GM19467 (cell line): ENCODE measurements at regions not wholly inside any gene's neighbourhood (a gene's known extent, or its start where the extent isn't known, plus 50 kb on each side); places are given as distances from the start of the nearest gene placed in this dataset.
"Not testable (repeated sequence)": the region's sequence is repeated elsewhere in the genome, so short reads cannot be mapped to it uniquely, and the experiment has no call there.

Source experiments
- ATAC-seq: cut with Tn5 transposase; IDR thresholded peaks from one replicate; pipeline ENCODE4 v1.9.1; 2021; ENCODE audit warnings: mild to moderate bottlenecking, moderate library complexity; ENCODE audit not compliant: unreplicated experiment

DNA sequence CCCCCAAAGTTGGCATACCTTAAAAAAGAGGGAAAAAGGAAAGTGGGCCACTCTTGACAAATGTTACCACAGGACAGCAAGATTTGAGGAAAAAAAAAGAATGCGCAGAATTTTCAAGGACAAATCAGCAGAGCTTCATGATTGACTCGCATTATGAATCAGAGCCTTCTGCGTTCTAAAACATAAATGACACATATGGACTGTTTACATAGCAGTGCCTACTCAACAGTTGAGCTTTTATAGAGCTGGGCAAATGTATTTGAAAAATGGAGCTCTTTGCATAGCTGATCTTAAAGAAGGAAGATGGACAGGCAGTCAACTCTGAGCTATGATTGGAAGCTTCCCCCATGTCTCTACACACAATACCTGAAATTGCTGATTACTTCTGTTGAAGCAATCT is 213.2 kb upstream of the NT5E start:
- no peak for ATAC-seq

DNA sequence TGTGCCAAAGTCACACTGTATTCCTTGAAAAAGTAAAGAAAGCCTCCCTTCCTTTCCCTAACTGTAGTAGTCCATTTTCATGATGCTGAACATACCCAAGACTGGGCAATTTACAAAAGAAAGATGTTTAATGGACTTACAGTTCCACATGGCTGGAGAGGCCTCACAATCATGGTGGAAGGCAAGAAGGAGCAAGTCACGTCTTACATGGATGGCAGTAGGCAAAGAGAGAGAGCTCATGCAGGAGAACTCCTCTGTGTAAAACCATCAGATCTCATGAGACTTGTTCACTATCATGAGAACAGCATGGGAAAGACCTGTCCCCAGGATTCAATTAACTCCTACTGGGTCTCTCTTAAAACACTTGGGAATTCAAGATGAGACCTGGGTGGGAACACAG is 222.5 kb upstream of the NT5E start:
- ATAC-seq, result not testable (repeated sequence)

DNA sequence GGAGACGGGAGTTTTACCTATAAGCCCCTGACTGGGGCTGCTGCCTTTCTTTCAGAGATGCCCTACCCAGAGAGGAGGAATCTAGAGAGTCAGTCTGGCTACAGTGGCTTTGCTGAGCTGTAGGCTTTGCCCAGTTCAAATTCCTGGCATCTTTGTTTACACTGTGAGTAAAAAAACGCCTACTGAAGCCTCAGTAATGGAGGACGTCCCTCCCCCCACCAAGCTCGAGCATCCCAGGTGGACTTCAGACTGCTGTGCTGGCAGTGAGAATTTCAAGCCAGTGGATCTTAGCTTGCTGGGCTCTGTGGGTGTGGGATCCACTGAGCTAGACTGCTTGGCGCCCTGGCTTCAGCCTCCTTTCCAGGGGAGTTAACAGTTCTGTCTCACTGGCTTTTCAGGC is 237.1 kb upstream of the NT5E start:
- not testable (repeated sequence) for ATAC-seq

DNA sequence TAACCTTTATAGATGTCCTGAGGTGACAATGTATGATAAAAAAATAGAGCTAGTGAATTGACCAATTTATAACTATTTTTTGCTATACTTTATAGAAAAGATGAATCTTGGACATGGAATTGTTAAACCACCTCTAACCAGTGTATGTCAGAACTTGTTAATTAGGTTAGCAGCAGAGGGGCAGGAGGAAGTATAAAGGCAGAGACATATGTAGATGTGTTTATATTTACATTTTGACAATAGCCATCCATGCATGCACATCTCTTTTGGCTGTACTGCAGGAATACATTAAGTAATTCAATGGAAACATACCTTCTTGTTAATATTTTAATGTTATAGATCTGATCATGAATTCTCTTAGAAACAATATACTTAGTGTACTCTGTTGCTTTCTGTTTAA is 254.6 kb upstream of the NT5E start:
- ATAC-seq, result no peak

- no peak for ATAC-seq
These were observed 256.5 kb upstream of the NT5E start for GRCh38 chr6:85193339-85193738.

- ATAC-seq, result no peak
These were observed 257.3 kb upstream of the NT5E start for GRCh38 chr6:85192596-85192995.

GRCh38 chr6:85192186-85192585 is 257.7 kb upstream of the NT5E start:
- ATAC-seq, result no peak

GRCh38 chr6:85191656-85192055 is 258.2 kb upstream of the NT5E start:
- no peak for ATAC-seq

GRCh38 chr6:85186546-85187175 is 263.2 kb upstream of the NT5E start:
- no peak for ATAC-seq

GRCh38 chr6:85185977-85186376 is 263.9 kb upstream of the NT5E start:
- no peak for ATAC-seq

DNA sequence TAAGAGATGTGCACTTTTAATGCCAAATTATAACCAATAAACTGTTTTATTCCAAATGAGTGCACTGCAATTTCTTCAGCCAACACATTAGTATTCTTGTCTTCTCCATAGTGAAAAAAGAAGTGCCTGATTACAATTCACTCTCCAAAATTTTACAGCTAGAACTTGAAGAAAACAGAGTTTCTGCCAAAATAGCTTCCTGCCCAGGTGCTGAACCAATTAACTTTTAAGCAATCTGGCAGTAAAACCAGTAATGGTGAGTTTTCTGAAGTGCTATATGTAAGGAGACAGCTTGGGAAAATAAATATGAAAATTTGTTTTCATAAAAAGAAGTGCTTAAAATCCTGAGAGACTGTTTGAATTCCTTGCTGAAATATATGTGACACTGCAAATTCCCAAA is 266.0 kb upstream of the NT5E start:
- no peak for ATAC-seq

DNA sequence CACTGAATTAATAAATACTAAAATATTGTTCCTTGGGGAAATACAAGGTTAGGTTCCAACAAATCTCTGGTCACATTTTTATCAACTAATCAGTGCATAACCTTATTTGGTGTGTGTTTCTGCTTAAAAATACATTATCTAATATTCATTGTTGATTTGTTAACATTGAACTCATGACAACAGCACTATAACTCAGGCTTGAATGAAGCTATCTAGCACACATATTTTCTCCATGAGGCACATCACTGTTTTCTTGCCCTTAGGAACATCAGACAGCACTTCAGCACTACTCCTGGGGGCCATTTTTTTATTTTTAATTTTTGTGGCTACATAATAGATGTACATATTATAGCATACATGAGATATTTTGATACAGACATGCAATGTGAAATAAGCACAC is 277.2 kb upstream of the NT5E start:
- ATAC-seq, result no peak

DNA sequence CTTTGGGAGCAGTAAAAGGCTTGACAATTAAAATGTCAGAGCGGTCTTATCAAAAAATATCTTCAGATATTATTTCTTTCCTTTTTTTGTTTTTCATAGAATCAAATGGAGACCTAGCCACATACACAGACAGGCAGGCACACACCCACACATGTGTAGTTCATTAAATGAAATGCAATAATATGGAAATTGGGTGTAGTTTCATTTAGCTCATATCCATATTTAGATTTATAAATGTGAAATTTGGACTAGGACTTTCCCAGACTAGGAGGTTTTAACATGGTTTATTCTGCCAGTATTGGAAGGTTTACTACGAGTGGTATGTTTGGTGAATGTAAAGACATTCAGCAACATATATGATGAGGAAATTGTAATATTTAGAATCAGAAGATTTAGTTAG is 277.7 kb upstream of the NT5E start:
- ATAC-seq, result no peak

DNA sequence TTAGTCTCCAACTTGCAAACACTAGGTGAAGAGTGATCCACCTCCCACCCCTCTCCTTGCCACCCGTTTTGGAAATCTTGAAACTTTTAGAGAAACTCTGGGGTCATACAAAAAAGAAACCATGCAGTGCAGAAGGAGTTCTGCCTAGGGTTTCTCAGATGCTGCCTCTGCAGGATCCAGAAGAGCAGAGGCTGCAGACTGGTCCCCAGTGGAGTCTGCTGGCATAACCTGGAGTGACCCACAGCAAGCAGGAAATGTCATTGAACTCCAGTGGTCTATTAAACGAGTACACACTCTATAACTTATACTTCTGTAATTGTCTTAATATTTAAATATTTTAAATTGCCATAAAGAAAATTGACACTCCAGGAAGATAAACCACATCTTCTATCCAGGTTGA is 280.7 kb upstream of the NT5E start:
- ATAC-seq, result no peak

DNA sequence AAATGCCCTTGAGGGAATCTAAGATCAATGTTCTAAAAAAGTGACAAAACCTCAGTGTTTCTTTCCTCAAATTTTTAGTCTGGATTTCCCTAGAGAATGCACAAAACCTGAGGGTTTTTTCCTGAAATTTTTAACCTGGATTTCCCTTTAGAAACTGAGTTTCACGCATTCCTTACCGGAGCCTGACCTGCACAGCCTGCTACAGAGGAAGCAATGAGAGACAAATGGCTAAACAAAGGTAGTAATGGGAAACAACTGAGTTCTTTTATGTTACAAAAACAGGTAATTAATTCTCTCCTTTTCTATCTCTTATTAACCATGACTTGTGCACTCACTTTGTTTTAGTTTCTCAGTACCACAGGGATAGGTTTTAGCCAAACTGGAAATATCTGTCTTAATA is 281.7 kb upstream of the NT5E start:
- ATAC-seq, result no peak

GRCh38 chr6:85166114-85166741 is 283.7 kb upstream of the NT5E start:
- ATAC-seq, result no peak

DNA sequence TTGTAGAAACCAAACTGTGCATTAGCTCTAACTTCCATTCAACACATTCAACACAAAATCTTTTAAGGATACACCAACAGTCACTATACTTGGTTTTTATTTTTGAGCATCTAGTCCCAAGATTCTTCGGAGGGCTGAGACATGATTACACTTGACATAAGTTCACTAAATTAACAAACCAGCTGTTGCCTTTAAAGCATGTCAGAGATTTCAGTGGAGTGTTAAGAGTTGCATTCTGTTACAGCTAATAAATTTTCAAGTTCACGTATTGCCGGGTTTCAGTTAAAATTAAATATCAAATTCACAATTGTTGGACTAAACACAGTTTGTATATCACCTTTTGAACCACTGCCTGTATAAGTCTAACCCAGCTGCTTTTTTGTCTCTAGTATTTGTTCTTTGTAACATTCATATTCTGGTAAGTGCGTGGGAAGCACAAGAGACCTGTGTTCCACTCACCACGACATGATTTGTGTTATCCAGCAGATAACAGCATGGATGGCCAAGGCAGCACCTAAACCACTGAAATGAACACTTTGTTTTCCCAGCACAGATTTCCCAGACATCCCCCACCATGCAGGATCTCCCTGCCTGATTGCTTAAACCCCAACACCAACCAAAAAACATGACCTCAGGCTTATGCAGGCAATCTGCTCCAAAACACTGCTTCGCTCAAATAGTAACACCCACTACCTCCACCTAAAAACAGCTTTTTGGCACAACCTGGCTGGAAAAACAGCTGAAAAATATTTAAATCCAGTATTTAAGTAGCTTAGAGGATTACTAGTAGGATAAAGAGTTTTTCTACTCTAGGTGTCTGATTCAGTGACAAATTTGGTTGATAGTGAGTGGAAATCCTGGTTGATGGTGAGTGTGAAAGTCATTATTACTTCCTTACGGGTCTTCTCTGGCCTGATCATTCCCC is 286.5 kb upstream of the NT5E start:
- ATAC-seq, result no peak

GRCh38 chr6:85157311-85157710 is 292.6 kb upstream of the NT5E start:
- no peak for ATAC-seq

- ATAC-seq, result no peak
These were observed 306.2 kb upstream of the NT5E start for GRCh38 chr6:85143676-85144075.

DNA sequence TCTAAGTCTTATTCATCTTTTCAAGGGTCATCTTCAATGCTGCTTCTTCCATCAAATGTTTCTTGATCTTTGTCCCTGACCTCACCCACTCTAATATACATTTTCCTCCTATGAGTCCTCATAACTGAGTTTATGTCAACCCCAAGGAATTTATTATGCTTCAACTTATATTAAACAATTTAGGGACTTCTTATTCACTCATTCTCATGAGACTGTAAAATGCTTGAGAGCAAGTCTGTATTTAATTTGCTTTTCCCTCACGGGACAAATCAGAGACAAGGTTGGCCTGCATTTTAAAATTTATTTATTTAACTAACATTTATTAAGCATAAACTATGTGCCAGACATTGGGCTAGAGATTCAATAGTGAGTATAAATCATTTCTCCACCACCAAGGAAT is 312.0 kb upstream of the NT5E start:
- no peak for ATAC-seq

DNA sequence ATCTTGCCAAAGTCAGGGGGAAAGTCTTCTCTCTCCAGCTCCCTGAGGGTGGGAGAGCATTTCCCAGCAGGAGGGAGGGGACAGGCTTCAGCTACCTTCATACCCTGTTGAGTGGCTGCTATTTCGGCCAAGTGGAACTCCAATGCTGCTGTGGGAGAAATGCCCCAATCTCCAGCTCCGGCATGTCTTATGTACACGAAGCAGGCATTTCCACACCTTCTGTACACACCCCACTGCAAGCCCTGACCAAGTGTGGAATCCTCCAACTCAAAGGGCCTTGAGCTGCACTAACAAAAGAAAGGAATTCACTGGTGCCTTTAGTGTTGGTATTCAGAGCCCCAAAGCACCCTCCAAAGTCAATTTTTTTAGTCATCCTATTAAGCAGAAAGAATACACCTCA is 313.6 kb upstream of the NT5E start:
- no peak for ATAC-seq
